ENCODE measurements at regions not wholly inside any gene's neighbourhood (a gene's known extent, or its start where the extent isn't known, plus 50 kb on each side); places are given as distances from the start of the nearest gene placed in this dataset.

GRCh38 chr3:109944836-109945235 is 607.5 kb upstream of the DPPA4 start:
- TF ChIP-seq POLR2AphosphoS5 (IDR thresholded peaks at IDR 0.05; ENCODE audit: borderline replicate concordance, low read depth, low read length) (no peak), EZH2 (IDR thresholded peaks at IDR 0.05) (no peak)

All from SK-N-MC (cell line).